RWPE1 (cell line): ENCODE measurements at regions not wholly inside any gene's neighbourhood (a gene's known extent, or its start where the extent isn't known, plus 50 kb on each side); places are given as distances from the start of the nearest gene placed in this dataset.

Source experiments
- CTCF ChIA-PET: fragments of 350-600 bp; sonication (Branson Sonifier 250); formaldehyde crosslinking; extraction: SDS; loops from one replicate; lab custom pipeline; 2021; lab: Yijun Ruan, JAX
- POLR2A ChIA-PET: fragments of 400-600 bp; formaldehyde crosslinking; extraction: SDS; loops from one replicate; lab custom pipeline; 2020; ENCODE audit warnings: antibody characterized with exemption; ENCODE audit not compliant: low non-redundant PET; lab: Yijun Ruan, JAX
- DNase-seq: peaks from one replicate; pipeline ENCODE4 v3.0.0; 2012; ENCODE audit warnings: low spot score
- H3K27ac ChIP-seq: fragments of 450-650 bp; 2 replicates; pipeline ENCODE4 v1.5.1; 2017
- TF ChIP-seq, protein P1 (sequence below): fragments of 450-650 bp; conservative IDR thresholded peaks from 2 replicates; pipeline ENCODE4 v1.5.1; 2017; ENCODE audit warnings: low read depth, mild to moderate bottlenecking

DNA sequence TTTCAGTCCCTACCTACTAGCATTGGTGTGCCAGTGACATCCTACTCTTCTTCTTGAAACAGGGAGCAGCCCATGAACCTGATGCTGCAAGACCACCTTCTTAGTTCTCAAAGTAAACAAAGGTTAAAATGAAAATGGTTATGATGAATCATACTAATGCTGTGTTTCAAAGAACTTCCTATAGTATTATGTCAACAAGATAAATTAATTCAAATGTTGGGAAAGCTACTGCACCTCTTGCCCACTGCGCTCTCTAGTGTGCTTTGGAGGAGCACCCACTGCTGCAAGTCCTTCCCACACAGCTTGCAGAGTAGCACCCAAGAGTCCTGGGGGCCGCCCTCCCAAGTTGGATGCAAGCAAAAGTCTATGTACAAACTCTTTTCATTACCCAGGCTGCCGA is 81.1 kb downstream of the CD200R1L start:
- H3K27ac ChIP-seq = no peak overlapping the region
- TF ChIP-seq, protein P1, sequence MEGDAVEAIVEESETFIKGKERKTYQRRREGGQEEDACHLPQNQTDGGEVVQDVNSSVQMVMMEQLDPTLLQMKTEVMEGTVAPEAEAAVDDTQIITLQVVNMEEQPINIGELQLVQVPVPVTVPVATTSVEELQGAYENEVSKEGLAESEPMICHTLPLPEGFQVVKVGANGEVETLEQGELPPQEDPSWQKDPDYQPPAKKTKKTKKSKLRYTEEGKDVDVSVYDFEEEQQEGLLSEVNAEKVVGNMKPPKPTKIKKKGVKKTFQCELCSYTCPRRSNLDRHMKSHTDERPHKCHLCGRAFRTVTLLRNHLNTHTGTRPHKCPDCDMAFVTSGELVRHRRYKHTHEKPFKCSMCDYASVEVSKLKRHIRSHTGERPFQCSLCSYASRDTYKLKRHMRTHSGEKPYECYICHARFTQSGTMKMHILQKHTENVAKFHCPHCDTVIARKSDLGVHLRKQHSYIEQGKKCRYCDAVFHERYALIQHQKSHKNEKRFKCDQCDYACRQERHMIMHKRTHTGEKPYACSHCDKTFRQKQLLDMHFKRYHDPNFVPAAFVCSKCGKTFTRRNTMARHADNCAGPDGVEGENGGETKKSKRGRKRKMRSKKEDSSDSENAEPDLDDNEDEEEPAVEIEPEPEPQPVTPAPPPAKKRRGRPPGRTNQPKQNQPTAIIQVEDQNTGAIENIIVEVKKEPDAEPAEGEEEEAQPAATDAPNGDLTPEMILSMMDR = no peak
- ChIA-PET POLR2A (no interaction called here), CTCF (interaction anchor here (0.8 kb wide), 1 partner anchor 8 kb away, joined by 3 read pairs; no protein-coding TSS in a partner anchor)
- DNase-seq = no peak

DNA sequence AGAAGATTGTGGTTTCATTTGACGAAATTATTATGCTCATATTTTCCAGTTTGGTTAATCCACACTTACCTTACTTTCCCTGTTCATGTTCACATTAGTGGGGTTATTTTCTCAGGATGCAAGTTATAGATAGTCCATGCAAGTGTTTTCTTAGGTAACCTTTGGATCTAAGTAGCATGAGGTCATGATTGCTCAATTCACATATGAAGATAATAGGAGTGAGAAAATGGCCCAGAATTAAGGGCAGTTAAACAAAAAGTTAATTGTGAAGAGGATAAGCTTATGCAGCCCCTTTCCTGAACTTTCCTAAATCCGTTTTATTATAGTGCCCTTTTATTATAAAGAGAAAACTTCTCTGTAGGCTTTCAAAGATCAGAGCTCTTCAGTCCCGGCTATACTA is 83.4 kb downstream of the CD200R1L start:
- CTCF ChIA-PET = no interaction called here
- POLR2A ChIA-PET = no interaction called here

DNA sequence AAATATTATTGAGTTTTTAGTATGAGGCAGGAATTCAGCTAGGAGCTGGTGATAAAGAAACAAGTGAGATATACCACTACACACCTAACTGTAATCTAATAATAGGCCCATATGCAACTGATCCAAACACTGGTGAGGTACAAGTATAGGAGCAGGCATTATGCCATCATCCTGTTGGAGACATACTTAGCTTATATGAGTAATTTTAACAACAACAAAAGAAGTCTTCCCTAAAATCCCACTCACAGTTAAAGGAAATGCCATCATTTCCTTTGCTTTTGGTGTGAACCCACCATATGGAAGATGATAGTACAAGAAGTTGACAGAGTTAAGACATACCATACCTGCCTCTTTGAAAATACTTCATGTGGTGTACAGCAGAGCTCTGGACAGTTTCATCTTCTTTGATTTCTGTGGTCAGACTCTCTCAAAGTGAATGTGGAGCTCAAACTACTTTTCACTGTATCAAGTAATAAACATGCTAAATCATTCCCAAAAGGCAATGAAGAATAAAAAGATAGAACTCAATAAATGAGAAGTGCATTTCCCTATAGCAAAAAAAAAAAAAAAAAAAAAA is 85.5 kb downstream of the CD200R1L start:
- DNase-seq = no peak
- CTCF ChIA-PET = interaction anchor here (0.6 to 1.0 kb wide), 2 partner anchors 27 to 53 kb away, joined by 4 to 5 read pairs; no protein-coding TSS in a partner anchor
- POLR2A ChIA-PET = no interaction called here

More for the DNA sequence above, 83.4 kb downstream of the CD200R1L start:
- H3K27ac ChIP-seq = no peak overlapping the region
- no peak for DNase-seq
- TF ChIP-seq, protein P1 = no peak

DNA sequence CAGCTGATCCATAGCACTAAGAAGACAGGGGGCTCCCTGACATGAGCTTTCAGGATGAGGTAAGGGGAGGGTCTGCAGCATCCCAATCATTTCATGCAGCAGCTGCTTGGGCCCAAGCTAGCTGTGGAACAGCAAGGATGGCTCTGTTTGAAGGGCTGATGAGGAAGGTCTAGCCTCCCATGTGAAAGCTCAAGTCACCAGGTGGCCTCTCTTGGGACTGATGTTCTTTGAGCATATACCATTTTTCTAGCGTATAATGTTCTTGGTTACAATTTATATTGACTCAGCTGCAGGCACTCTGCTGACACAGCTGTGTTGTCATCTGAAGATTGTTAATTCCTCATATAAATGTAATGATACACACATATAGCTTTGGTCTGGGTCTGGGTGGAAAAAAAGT is 87.0 kb downstream of the CD200R1L start:
- TF ChIP-seq, protein P1 = no peak
- CTCF ChIA-PET = no interaction called here
- POLR2A ChIA-PET = no interaction called here
- DNase-seq = no peak
- H3K27ac ChIP-seq = no peak overlapping the region

More for the DNA sequence above, 85.5 kb downstream of the CD200R1L start:
- no peak overlapping the region for H3K27ac ChIP-seq
- TF ChIP-seq, protein P1 = no peak

DNA sequence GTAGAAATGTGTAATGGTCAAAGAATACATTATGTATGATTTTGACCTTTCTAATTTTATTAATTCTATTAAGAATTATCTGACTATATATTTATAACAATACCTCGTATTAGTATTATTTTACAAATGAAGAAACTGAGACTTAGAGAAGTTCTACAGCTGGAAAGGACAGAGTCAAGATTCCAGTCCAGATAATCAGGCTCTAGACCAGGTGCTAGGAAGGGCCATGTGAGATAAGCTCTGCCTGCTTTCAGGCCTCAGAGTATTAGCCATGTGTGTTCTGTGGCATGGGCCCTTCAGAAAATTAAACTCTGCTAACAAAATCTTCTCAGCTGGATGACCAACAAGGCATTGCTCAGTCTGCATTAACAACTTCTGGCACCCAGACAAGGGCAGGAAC is 87.5 kb downstream of the CD200R1L start:
- DNase-seq = no peak
- ChIA-PET POLR2A (no interaction called here), CTCF (no interaction called here)
- TF ChIP-seq, protein P1 = no peak
- no peak overlapping the region for H3K27ac ChIP-seq

DNA sequence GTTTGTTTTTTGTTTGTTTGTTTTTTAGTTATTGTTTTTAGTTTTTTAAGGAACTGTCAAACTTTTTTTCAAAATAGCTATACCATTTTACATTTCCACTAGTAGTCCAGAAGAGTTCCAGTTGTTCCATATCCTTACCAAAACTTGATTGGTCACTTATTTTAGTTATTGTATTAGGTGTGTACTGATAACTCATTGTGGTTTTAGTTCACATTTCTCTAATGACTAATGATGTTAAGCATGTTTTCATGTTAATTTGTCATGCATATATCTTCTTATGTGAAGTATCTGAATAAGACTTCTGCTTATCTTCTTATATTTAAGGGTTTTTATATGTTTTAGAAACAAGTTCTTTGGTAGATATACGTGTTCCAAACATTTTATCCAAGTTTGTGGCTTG is 89.5 kb downstream of the CD200R1L start:
- TF ChIP-seq, protein P1 = no peak
- CTCF ChIA-PET = no interaction called here
- POLR2A ChIA-PET = no interaction called here
- H3K27ac ChIP-seq = no peak overlapping the region
- no peak for DNase-seq
